ENCODE measurements at regions not wholly inside any gene's neighbourhood (a gene's known extent, or its start where the extent isn't known, plus 50 kb on each side); places are given as distances from the start of the nearest gene placed in this dataset.

GRCh38 chr18:64438178-64438577, 289.3 kb upstream of the LINC00305 start:
- no peaks in the 10 kb centered on the region for H3F3A ChIP-seq (ENCODE audit: low read length, unreplicated experiment)
- no peaks in the 10 kb centered on the region for H3K36me3 ChIP-seq (ENCODE audit: low read depth, low read length)
- H3K9me3 ChIP-seq (ENCODE audit: low read length): no peaks in the 10 kb centered on the region
- H3K9me2 ChIP-seq (replicated peaks; ENCODE audit: low read length): no peaks in the 10 kb centered on the region
- no peak overlapping the region for H3K4me2 ChIP-seq (ENCODE audit: low read length)
- no peaks in the 10 kb centered on the region for H3K4me1 ChIP-seq (ENCODE audit: insufficient read depth, low read length)
- H3K27me3 ChIP-seq (ENCODE audit: low read length): no peaks in the 10 kb centered on the region
- H2AFZ ChIP-seq (ENCODE audit: low read length): no peak overlapping the region; the same call in 1 of the 2 replicates
- intact Hi-C loops (cut with micrococcal nuclease): no loop called here
- no peak overlapping the region for H3K27ac ChIP-seq (ENCODE audit: low read length)
- no peaks in the 10 kb centered on the region for H3K79me2 ChIP-seq (ENCODE audit: low read length)
- POLR2A ChIA-PET (ENCODE audit: unreplicated experiment): no interaction called here
- ATAC-seq: no peak
- TF ChIP-seq EZH2 (IDR thresholded peaks at IDR 0.05; ENCODE audit: low read length, unreplicated experiment): no peak
- TF ChIP-seq, protein P1, sequence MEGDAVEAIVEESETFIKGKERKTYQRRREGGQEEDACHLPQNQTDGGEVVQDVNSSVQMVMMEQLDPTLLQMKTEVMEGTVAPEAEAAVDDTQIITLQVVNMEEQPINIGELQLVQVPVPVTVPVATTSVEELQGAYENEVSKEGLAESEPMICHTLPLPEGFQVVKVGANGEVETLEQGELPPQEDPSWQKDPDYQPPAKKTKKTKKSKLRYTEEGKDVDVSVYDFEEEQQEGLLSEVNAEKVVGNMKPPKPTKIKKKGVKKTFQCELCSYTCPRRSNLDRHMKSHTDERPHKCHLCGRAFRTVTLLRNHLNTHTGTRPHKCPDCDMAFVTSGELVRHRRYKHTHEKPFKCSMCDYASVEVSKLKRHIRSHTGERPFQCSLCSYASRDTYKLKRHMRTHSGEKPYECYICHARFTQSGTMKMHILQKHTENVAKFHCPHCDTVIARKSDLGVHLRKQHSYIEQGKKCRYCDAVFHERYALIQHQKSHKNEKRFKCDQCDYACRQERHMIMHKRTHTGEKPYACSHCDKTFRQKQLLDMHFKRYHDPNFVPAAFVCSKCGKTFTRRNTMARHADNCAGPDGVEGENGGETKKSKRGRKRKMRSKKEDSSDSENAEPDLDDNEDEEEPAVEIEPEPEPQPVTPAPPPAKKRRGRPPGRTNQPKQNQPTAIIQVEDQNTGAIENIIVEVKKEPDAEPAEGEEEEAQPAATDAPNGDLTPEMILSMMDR (conservative IDR thresholded peaks at IDR 0.05; ENCODE audit: low read depth, low read length): no peak
- TF ChIP-seq EZH2phosphoT487 (IDR thresholded peaks at IDR 0.05; ENCODE audit: borderline replicate concordance, low read length): no peak
- no peak overlapping the region for H3K4me3 ChIP-seq (ENCODE audit: low read length)
- CTCF ChIA-PET: no interaction called here
- no peaks in the 10 kb centered on the region for H4K20me1 ChIP-seq (ENCODE audit: low read length)
- DNase-seq: no peak
- no TSS peak for BruUV-seq (replicated peaks)
- no peak overlapping the region for H3K9ac ChIP-seq (ENCODE audit: low read length)

GRCh38 chr18:64436111-64436510, 287.2 kb upstream of the LINC00305 start:
- ATAC-seq: no peak
- Histone ChIP-seq H3K27me3 (ENCODE audit: low read length) (no peaks in the 10 kb centered on the region), H3K36me3 (ENCODE audit: low read depth, low read length) (no peaks in the 10 kb centered on the region), H3K4me3 (ENCODE audit: low read length) (no peak overlapping the region), H3F3A (ENCODE audit: low read length, unreplicated experiment) (no peaks in the 10 kb centered on the region), H3K27ac (ENCODE audit: low read length) (no peak overlapping the region), H3K4me1 (ENCODE audit: insufficient read depth, low read length) (no peaks in the 10 kb centered on the region), H4K20me1 (ENCODE audit: low read length) (no peaks in the 10 kb centered on the region), H3K4me2 (ENCODE audit: low read length) (no peak overlapping the region), H3K9me3 (ENCODE audit: low read length) (no peaks in the 10 kb centered on the region), H2AFZ (ENCODE audit: low read length) (no peak overlapping the region), H3K79me2 (ENCODE audit: low read length) (no peaks in the 10 kb centered on the region), H3K9me2 (replicated peaks; ENCODE audit: low read length) (no peaks in the 10 kb centered on the region), H3K9ac (ENCODE audit: low read length) (no peak overlapping the region)
- intact Hi-C loops (cut with micrococcal nuclease): no loop called here
- TF ChIP-seq, protein P1 (conservative IDR thresholded peaks at IDR 0.05; ENCODE audit: low read depth, low read length): no peak
- TF ChIP-seq EZH2phosphoT487 (IDR thresholded peaks at IDR 0.05; ENCODE audit: borderline replicate concordance, low read length) (no peak), EZH2 (IDR thresholded peaks at IDR 0.05; ENCODE audit: low read length, unreplicated experiment) (no peak)
- ChIA-PET CTCF (no interaction called here), POLR2A (ENCODE audit: unreplicated experiment) (no interaction called here)
- BruUV-seq (replicated peaks): no TSS peak
- DNase-seq: no peak

- ATAC-seq: no peak
- intact Hi-C loops (cut with micrococcal nuclease): no loop called here
- no peaks in the 10 kb centered on the region for H3K27me3 ChIP-seq (ENCODE audit: low read length)
- TF ChIP-seq EZH2phosphoT487 (IDR thresholded peaks at IDR 0.05; ENCODE audit: borderline replicate concordance, low read length): no peak
- TF ChIP-seq, protein P1 (conservative IDR thresholded peaks at IDR 0.05; ENCODE audit: low read depth, low read length): no peak
- no peak for TF ChIP-seq EZH2 (IDR thresholded peaks at IDR 0.05; ENCODE audit: low read length, unreplicated experiment)
- CTCF ChIA-PET: no interaction called here
- no peak for DNase-seq
- H3K4me2 ChIP-seq (ENCODE audit: low read length): no peak overlapping the region
- H3K4me1 ChIP-seq (ENCODE audit: insufficient read depth, low read length): no peaks in the 10 kb centered on the region
- no peak overlapping the region for H3K27ac ChIP-seq (ENCODE audit: low read length)
- H3K79me2 ChIP-seq (ENCODE audit: low read length): no peaks in the 10 kb centered on the region
- H3K4me3 ChIP-seq (ENCODE audit: low read length): no peak overlapping the region
- H3K36me3 ChIP-seq (ENCODE audit: low read depth, low read length): no peaks in the 10 kb centered on the region
- H3K9me3 ChIP-seq (ENCODE audit: low read length): no peaks in the 10 kb centered on the region
- no TSS peak for BruUV-seq (replicated peaks)
- POLR2A ChIA-PET (ENCODE audit: unreplicated experiment): no interaction called here
- no peaks in the 10 kb centered on the region for H3K9me2 ChIP-seq (replicated peaks; ENCODE audit: low read length)
- H4K20me1 ChIP-seq (ENCODE audit: low read length): no peaks in the 10 kb centered on the region
- H3K9ac ChIP-seq (ENCODE audit: low read length): no peak overlapping the region
- H3F3A ChIP-seq (ENCODE audit: low read length, unreplicated experiment): no peaks in the 10 kb centered on the region
- no peak overlapping the region for H2AFZ ChIP-seq (ENCODE audit: low read length)
Measured at GRCh38 chr18:64419156-64419555, 270.3 kb upstream of the LINC00305 start.

Data from PC-3 (cell line).